Upper lobe of left lung (tissue), 4 donors: ENCODE measurements at regions not wholly inside any gene's neighbourhood (a gene's known extent, or its start where the extent isn't known, plus 50 kb on each side); places are given as distances from the start of the nearest gene placed in this dataset.

Source experiments
- EP300 ChIP-seq, 4 donors: sonication (generic); formaldehyde crosslinking; IDR thresholded peaks; one replicate each; pipeline ENCODE4 v1.5.1; 2017; ENCODE audit warnings: antibody characterized with exemption in 4 of 4, control low read depth in 2 of 4
- POLR2A ChIP-seq, 4 donors: fragments of 450-650 bp; IDR thresholded peaks; one replicate each; pipeline ENCODE4 v1.5.1; 2016 to 2017; ENCODE audit warnings: antibody characterized with exemption in 4 of 4, mild to moderate bottlenecking in 2 of 4
- POLR2AphosphoS5 ChIP-seq, 2 donors: sonication (generic); formaldehyde crosslinking; IDR thresholded peaks; one replicate each; pipeline ENCODE4 v1.5.1; 2017; ENCODE audit warnings: antibody characterized with exemption in 2 of 2
- TF ChIP-seq, protein P1 (sequence below), 6 experiments: fragments of 450-650 bp in 4 of 6; fragments of 200-600 bp in 2 of 6; sonication (generic) in 2 of 6; IDR thresholded peaks; one replicate each; pipeline ENCODE4 v1.5.1; 2016 to 2019; ENCODE audit warnings: antibody characterized with exemption in 6 of 6

DNA sequence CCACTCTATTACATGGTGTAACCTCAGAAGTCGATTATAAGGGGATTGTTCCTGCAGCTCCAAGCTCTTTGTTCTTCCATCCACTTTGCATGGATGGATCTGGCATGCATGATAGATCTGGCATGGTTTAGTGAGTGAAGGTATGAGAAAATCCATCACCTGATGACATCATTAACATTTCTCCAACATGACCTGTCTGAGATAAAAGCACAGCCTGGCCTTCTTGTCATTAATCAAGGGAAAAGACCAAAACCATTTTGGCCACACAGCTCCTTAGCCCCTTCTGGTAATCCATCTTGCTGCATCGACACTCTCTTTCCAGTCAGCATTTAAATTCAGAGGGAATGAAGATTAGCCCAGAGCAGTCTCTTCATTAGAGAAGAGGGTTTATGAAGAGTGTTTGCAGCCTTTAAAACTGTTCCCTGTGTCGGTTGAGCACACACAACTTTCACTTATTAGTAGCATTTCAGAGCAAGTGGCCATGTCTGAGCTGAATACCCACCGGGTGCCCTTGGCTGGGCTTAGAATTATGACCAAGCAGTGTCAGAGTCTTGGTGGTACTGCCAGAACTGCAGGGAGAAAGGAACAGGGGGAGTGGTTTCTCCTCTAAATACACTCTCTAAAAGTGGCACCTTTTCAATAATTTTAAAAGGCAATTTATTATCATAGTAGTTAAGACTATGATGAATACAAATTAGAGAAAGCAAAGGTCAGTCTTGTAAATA, 246.0 kb downstream of the HAPSTR1 start:
- TF ChIP-seq POLR2AphosphoS5 (IDR thresholded peaks at IDR 0.05) (no peak), POLR2A (IDR thresholded peaks at IDR 0.05) (no peak), EP300 (IDR thresholded peaks at IDR 0.05) (no peak)
- TF ChIP-seq, protein P1, sequence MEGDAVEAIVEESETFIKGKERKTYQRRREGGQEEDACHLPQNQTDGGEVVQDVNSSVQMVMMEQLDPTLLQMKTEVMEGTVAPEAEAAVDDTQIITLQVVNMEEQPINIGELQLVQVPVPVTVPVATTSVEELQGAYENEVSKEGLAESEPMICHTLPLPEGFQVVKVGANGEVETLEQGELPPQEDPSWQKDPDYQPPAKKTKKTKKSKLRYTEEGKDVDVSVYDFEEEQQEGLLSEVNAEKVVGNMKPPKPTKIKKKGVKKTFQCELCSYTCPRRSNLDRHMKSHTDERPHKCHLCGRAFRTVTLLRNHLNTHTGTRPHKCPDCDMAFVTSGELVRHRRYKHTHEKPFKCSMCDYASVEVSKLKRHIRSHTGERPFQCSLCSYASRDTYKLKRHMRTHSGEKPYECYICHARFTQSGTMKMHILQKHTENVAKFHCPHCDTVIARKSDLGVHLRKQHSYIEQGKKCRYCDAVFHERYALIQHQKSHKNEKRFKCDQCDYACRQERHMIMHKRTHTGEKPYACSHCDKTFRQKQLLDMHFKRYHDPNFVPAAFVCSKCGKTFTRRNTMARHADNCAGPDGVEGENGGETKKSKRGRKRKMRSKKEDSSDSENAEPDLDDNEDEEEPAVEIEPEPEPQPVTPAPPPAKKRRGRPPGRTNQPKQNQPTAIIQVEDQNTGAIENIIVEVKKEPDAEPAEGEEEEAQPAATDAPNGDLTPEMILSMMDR (IDR thresholded peaks at IDR 0.05) = no peak
